COLO829 (cell line): ENCODE measurements at regions not wholly inside any gene's neighbourhood (a gene's known extent, or its start where the extent isn't known, plus 50 kb on each side); places are given as distances from the start of the nearest gene placed in this dataset.
A peak's percentile ranks its signal among the peaks of the same experiment; 100 is the strongest.

Source experiments
- DNase-seq: peaks from one replicate; pipeline ENCODE4 v3.0.0; 2012; ENCODE audit warnings: low spot score

DNA sequence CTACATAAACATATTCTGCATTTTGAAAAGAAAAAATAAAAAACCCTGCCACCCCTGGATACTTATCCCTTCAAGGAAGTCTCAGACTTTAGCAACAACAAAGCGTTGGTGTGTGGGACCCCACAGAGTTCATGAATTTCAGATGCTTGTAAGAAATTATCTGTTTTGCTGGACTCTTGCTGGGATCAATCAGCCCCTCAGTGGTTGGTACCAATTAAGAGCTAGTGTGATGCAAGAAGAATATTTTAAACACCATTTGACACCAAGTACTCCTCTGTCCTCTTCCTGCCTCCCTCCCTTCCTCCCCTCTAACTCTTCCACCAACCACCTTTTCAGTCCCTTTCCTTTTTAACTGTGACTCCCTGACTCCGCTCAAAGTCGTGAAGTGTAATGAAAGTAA, 51.5 kb downstream of the SST start:
- no peak for DNase-seq

DNA sequence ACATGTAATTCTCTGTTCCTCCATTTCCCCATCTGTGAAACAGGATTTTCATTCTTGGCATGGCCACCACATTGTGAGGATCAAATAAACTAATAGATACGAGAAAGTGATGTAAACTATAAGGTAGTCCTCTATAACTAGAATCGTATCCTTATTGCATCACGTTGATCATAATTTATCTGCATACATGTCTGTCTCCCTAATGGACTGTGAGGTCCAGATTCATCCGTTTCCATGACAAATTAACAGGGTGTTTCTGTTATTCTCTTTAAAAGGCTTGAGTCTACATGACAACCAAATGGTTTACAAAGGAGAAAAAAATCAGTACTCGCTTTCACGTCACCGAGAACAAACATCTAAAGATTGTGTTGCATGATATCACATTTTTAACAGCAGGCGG, 53.0 kb downstream of the SST start:
- DNase-seq = no peak

DNA sequence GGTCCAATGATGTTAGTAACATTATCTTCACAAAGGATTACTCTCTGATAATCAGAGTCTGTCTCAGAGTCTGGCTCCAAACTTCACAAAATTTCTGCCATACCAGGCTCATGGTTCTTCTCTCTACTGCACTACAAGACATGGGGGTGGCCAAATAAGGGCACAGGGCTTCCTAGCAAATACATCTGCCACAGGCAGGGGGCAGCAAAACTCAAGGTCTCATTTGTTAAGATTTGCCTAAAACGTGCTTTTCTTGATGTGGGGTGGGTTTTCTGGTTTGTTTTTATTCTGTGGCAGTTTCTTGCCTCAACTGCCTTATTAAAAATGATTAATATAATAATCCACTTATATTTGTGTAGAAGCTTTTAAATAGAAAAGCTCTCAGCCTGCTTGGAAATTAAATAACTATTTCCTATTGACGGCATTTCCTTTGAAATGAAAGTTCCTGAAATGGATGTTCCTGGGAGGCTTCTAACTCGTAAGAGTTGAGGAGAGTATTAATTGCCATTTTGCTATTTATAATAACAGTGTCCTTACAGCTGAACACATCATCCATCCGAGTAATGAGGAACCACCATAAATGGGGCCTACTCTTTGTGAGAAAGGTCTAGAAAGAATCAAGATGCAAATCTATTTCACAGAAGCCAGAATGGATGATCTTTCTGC, 53.8 kb downstream of the SST start:
- DNase-seq = peak; percentile 73

DNA sequence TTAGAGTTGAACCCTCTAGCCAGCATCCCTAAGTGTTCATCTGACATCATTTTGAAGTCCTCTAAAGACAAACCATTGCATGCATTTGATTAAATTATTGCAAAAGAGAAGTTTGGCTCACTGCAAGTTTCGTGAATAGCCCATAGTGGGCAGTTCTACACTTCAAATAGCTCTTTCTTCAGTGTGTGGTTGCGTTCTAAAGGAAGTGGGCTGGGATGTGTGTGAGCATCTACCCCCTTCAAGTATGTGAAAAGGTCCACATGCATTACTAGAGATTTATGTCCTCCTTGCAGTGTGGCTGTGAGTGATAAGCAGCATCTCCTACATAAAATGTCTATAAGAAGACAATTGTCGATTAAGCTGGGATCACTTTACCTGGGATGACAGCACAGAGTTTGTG, 54.6 kb downstream of the SST start:
- DNase-seq = no peak

DNA sequence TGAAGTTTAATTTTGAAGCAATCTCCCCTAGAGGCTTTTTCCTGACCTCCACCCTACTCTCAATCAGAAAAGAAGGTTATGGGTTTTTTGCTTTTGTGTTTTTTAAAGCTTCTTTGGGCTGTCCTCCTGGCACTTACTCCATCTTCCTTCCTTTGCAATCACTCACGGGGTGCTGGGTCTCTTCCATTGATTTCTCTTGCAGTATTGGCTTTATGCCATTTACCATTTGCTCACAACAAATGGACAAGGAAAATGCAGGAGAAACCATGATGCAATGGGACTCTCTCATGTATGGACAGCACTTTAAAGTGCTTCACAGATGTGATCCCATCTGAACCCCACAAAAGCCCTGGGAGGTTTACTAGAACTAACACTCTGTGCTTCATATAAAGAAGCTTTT, 57.5 kb downstream of the SST start:
- no peak for DNase-seq

DNA sequence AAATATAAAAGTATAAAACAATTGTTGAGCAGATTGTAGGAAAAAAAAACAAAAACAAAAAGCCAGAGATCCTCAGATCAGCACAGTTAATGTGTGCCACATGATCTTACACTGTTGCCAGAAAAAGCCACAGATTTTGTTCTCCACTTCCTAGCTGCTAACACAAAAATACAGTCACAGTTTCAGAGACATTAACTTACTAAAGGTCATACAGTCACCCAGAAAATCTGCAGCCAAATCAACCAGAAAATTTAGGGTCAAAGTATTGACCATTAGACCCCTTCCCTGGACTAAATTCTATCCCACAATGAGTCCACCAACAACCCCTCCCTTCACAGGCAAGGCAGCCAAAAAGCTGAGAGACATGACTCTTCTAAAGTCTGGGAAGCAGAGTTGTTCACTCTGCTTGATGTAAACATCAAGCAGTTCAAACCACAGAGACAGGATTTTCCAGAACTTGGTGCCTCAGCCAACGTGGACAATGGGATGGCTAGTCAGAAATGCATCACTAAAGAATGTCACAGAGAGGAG, 59.1 kb downstream of the SST start:
- no peak for DNase-seq

DNA sequence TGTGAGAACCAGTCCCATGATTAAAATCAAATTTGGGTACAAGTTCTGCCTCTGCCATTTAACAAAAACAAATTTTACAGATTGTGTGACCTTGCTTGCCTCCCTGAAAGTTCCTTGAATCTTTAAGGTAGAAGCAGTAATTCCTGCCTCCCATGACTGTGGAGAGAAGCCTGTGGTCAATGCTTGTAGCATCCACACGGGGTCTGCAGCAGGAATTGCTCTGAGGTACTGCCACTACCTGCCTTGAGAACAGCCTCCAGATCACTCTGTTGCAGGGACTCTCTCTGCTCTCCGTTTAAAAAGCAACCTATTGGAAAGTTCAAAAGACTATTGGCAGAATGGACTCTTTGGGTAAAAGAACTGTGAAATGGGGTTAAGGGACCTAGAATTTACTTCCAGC, 75.9 kb downstream of the SST start:
- DNase-seq = no peak

DNA sequence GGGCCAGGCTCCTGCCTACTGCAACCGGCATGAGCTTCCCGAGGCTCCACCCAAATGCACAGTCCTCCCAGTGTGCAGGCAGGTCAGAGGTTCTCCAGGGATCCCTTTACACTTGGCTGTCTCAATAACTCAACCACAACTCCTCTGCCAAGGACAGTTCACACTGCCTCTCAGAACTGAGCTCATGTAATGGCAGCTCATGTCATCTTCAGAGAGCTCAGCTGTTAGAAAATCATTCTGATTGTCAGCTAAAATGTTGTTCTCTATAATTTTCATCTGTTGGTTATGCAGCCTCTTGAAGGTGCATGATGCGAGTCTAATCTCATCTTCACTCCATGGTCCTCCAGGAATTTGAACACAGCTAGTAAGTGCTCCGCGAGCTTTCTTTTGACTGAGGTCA, 76.7 kb downstream of the SST start:
- DNase-seq = no peak

DNA sequence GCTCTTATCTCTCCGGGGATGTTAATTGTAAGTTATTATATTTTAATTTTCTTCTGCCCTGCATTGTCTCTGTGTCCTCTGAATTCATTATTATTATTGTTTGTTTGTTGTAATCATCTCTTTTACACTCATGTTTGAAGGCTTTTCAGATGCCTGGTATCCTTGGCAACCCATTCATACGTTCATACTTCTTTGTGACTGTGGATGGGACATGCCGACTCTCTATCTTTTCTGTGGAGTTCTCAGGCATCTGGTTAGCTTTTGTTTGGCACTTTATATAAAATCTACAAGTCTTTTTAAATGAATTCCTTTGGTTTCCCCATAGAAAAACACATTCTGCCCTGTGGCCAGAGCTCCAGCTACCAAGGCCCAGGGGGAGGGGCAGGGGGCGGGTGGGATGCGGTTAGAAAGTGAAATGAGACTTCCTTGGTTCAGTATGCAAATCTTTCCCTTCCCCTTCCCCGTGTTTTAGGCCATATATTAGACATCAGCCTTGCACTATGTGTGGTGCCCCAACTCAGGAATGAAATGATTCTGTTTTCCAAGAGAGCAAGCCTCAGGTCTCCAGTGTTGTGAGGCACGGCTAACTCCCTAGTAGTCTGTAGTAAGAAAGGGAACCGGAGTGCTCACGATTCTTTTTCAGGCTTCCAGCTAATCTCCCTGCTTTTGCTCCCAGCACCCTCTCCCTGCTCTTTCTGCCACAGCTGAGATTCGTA, 79.2 kb downstream of the SST start:
- DNase-seq = no peak

DNA sequence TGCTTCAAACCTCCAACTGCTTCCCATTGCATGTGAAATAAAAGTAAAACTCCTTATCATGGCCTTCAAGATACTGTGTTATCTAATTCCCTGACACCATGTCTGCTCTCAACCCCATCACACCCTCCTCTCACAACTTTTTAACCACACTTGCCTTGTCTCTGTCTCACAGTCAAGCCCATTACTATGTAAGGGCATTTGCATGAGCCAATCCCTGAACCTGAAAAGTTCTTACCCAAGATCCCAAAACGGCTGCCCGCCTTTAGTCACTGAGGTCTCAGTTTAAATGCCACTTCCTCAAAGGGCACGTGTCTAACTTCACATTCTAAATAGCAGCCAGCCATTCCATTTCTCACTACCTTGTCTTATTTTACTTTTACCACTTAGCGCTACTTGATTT, 83.1 kb downstream of the SST start:
- no peak for DNase-seq

DNA sequence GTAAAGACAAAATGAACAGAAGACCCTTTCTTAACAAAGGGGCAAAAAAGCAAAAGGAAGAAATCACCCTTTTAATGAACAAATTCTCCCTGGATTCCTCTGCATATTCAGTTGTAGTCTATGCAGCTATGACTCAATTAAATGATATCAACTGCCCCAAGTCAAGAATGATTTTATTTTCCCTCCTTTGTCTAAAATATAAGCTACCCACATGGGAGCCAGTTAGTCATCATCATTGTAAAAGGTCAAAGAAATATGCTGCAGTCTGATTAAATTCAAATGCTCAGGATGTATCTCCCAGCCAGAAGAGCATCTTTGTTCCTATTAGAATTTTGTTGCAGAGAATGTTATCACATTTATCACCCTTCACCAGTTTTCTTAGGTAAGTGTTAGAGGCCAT, 84.0 kb downstream of the SST start:
- DNase-seq = peak; percentile 63

DNA sequence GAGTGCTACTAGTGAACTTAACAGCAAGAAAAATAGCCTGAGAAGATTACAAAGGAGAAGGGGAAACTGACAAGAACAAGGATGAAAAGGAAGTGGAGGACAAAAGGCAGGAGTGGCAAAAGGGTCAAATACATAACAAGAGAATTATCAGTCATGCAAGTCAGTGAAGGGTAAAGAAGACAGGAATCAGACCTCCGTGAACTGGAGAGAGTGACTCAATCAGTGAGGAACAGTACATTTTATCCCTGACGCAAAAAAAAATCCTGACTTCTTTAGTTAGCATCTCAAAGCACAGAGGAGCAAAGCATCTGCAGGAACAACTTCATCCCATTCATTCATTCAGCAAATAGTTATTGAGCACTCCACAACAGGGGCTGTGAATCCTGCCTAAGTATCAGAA, 97.8 kb downstream of the SST start:
- DNase-seq = no peak

DNA sequence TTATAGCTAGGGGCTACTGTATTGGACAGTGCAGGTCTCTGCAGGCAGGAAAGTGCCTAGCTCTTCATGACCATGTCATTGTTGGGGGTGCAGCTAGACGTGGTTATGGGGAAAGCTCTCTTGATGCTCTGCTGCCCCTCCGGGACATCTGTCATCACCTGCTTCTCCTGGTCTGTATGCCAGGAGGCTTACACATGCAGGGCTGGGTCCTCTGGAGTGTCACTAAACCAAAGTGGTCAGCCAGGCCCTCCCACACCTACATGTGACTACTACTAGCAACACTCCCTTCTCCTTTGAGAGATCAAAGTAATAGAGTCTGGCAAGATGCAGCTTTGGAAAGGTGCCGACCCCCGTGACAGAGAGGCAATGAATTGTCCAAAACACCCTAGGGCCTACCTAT, 98.5 kb downstream of the SST start:
- no peak for DNase-seq

DNA sequence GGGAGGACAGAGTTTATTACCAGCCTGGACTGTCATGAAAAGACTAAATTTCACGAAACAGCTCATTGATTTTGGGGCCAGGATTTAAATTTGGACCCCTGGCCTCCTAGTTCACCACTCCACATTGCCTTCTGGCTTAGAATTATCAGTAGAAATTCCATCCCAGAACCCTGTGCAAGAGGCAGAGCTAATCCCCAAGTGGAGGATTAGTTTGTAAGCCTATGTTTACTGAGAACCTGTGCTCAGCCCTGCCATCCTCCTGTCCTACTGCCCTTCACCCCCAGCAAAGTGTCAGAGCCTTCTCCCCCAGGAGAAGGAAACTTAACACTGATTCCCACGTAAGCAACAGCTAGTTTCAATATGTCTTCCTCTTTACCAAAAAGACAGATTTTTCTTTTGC, 99.4 kb downstream of the SST start:
- DNase-seq = no peak

DNA sequence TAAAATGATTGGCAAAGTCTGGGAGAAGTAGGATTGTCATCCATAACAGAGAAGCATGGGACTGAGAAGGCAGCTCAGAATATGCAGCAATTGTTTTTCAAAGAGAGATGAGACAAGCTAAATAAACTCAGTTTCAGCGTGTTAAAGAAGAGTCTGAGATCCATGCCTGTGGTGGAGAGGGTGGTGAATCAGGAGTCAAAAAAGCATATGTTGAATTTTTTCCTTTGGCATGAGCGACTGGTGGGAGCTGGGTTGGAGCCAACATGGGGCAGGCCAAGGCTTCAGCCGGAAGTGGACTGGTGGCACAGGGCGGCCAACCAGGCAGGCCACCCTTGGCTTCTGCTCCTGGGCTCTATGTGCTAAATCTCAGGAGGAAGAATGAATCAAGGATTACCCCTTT, 102.0 kb downstream of the SST start:
- no peak for DNase-seq

DNA sequence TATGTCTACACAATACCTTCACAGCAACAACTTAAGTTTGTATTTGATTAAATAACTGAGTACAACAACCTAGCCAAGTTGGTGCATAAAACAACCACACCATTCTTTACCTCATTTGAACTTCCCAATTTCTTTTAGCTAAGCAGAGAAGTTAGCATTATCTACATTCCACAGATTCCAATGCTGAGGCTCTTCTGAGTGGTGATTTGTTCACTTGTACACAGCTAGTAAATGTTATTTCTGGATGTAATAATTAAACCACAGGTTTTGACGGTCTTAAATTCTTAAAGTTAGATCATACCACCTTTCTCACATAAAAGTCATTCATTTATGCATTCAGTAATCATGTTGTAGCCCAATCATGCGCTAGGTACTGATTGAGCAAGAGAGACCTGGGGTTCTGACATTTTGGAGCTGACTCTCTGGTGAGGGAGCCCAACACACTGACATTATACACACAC, 102.5 kb downstream of the SST start:
- DNase-seq = peak; percentile 79

DNA sequence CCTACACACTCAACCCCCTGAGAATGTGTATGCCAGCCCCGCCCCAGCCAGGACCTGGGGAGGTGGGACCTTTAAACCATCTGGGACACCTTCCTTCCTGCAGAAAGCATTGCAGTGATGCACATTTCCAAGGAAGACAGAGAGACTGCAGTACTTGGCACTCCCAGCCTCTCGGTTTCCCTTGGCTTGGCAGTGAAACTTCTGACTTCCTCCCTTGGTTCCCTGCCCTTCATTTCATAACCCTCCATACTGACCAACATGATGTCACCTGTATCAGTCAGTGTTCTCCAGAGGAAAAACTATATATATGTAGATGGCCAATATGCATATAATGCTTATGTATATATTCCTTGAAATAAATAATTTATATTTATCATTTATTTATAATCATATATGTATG, 103.2 kb downstream of the SST start:
- no peak for DNase-seq

DNA sequence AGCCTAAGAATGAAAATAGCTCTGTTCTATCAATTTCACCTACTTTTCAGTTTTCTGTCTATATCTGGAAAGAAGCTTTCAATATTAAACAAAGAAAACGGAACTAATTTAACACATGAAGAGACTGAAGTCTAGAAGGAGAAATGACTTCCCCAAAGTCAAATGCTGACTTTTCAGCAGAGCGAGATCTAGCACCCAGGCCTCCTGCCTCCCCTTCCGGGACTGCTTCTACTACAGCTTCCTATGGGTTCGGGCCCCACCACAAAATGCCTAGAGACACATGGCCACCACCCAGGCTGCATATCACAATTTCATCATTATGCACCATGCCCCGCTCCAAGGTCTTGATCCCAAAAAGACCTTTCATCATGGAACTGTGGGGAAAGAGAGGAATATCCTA, 104.5 kb downstream of the SST start:
- DNase-seq = no peak

DNA sequence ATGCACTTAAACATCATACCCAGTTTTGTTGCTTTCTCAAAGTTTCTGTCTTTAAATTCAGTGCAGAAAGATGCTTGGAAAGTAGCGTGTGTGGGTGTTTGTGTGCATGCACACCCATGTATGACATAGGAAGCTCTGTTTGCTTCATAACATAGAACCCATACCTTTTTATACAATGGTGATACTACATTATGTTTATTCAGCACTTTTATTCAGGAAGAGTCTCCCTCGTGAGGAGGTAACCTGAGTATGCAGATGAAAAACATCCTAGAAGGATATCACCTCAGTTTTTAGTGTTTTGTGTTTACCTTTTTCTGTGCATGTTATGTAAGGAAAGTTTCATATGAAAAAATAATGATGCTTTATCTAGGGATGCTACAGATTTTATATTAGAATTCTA, 111.2 kb downstream of the SST start:
- no peak for DNase-seq

DNA sequence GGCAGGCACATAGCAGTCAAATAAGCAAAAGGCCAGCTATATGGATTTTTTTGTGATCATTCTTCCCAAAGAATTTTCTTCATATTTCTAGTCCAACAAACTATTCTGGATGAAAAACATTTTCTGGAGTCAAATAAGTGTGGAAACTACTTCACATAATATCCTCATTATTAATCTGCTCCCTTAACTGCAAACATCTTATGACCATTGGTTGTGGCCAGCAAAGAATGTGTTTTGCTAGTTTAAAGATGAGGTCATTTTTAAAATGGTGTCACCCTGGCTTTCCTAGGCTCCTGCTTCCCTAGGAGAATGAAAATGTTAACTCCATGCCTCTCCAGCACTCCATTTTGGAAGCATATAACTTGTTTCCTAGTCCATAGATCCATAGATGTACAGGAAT, 118.8 kb downstream of the SST start:
- DNase-seq = no peak

DNA sequence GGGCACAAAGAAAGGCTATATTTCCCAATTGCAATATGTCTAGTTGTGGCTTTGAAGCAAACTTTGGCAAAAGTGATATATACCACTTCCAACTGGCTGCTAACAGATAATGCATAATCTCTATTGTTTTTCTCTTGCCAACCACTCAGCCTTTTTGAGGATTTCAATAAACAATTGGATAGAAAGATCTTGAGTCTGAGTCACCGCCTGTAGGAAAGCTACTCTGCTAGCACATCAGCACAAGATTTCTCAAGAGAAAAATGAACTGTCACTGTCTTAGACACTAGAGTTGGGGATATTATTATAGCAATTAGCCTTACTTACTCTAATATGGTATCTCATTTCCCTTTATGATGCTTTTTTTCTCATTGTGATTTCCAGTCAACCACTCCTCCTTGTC, 119.7 kb downstream of the SST start:
- DNase-seq = no peak

DNA sequence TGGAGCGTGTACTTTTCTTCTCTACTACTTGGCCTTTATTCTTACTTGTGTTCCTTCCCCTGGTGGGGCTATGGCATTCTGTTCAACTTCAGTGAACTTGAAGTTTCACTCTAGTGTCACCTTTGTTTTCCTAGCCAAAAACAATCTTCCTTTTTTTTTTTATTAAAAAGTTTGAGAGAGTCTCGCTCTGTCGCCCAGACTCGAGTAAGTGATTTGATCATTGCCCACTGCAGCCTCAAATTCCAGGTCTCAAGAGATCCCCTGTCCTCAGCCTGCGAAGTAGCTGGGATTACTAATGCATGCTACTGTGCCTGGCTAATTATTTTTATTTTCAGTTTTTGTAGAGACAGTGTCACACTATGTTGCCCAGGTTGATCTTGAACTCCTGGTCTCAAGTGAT, 124.8 kb downstream of the SST start:
- DNase-seq = no peak

DNA sequence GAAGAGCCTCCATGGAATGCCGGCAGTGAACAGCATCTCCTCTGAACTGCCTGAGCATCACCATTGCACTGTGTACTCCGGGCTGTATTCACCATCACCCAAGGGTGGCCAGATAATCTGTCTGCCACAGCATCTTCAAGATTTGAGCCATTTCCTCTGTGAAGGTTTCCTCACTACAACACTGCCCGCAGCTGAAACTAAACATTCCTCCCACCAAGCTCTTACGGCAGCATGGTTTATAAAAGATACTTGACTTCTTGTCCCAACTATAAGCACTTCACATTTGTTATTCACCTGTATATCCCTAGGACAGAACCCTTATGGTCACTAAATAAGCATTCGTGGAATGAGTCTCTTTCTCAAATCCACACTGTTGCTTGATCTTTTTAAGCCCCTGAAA, 125.9 kb downstream of the SST start:
- DNase-seq = no peak

DNA sequence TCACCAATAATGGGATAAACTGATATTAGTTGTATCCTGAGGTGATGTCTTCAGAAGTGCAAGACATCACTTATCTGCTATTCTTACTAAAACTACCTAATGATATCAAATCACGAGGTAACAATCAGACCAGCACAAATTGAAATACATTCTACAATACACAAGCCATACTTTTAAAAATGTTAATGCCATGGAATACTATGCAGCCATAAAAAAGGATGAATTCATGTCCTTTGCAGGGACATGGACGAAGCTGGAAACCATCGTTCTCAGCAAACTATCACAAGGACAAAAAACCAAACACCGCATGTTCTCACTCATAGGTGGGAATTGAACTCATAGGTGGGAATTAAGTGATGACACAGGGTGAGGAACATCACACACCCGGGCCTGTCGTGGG, 129.3 kb downstream of the SST start:
- no peak for DNase-seq
